GM12891 (cell line): ENCODE measurements at regions not wholly inside any gene's neighbourhood (a gene's known extent, or its start where the extent isn't known, plus 50 kb on each side); places are given as distances from the start of the nearest gene placed in this dataset.
"Not testable (repeated sequence)": the region's sequence is repeated elsewhere in the genome, so short reads cannot be mapped to it uniquely, and the experiment has no call there.

Experiments
- PAX5 ChIP-seq: IDR thresholded peaks from 2 replicates; pipeline ENCODE4 v1.6.1; 2011; ENCODE audit warnings: low read length, moderate library complexity, mild to moderate bottlenecking; ENCODE audit not compliant: insufficient read depth, severe bottlenecking
- POLR2A ChIP-seq: IDR thresholded peaks from 2 replicates; pipeline ENCODE4 v1.6.1; 2011; ENCODE audit warnings: low read depth, low read length, control low read depth
- POLR2AphosphoS5 ChIP-seq: IDR thresholded peaks from 2 replicates; pipeline ENCODE4 v1.6.1; 2011; ENCODE audit warnings: low read depth, low read length, control low read depth
- POU2F2 ChIP-seq: IDR thresholded peaks from 2 replicates; pipeline ENCODE4 v1.6.1; 2011; ENCODE audit warnings: low read depth, mild to moderate bottlenecking, control low read depth, low read length, moderate library complexity
- SPI1 ChIP-seq: IDR thresholded peaks from 2 replicates; pipeline ENCODE4 v1.6.1; 2011; ENCODE audit warnings: low read depth, low read length, control low read depth
- TAF1 ChIP-seq: IDR thresholded peaks from 2 replicates; pipeline ENCODE4 v1.6.1; 2011; ENCODE audit warnings: low read depth, low read length, control low read depth

DNA sequence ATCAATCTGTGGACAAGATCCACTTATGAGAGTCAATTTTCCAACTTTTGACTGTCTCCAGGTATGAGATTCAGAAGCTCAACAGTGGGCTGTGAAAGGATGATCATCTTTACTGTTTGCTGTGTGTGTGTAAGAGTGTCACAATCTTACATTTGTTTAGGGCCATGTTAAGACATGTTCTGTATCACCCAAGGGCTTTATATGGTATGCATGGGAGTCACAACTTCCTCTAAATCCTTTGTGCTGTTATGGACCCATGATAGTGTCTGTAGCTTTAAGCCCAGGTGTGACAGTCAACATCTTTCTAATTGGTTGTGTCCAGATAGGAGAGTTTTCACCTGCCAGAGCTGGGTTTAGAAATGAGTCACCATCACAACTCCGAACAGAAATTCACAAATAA is 70.2 kb downstream of the ZNF726 start:
- TF ChIP-seq SPI1, POLR2A, POLR2AphosphoS5, TAF1, POU2F2, PAX5: not testable (repeated sequence)
